ENCODE measurements at regions not wholly inside any gene's neighbourhood (a gene's known extent, or its start where the extent isn't known, plus 50 kb on each side); places are given as distances from the start of the nearest gene placed in this dataset.
"Not testable (repeated sequence)": the region's sequence is repeated elsewhere in the genome, so short reads cannot be mapped to it uniquely, and the experiment has no call there.

GRCh38 chrX:128601706-128602105 is 549.5 kb upstream of the ACTRT1 start:
- DNase-seq = no peak

GRCh38 chrX:128599632-128600031 is 547.4 kb upstream of the ACTRT1 start:
- DNase-seq = no peak

- DNase-seq = no peak
These were observed 529.8 kb upstream of the ACTRT1 start for GRCh38 chrX:128582036-128582435.

- DNase-seq = no peak
These were observed 529.4 kb upstream of the ACTRT1 start for GRCh38 chrX:128581615-128582014.

- no peak for DNase-seq
These were observed 490.9 kb upstream of the ACTRT1 start for GRCh38 chrX:128543114-128543513.

- DNase-seq = no peak
These were observed 466.3 kb upstream of the ACTRT1 start for GRCh38 chrX:128518508-128518907.

GRCh38 chrX:128517691-128518090 is 465.5 kb upstream of the ACTRT1 start:
- no peak for DNase-seq

GRCh38 chrX:128504496-128504895 is 452.3 kb upstream of the ACTRT1 start:
- DNase-seq = no peak

- DNase-seq = no peak
These were observed 411.9 kb upstream of the ACTRT1 start for GRCh38 chrX:128464116-128464515.

GRCh38 chrX:128460835-128461234 is 408.6 kb upstream of the ACTRT1 start:
- no peak for DNase-seq

- no peak for DNase-seq
These were observed 406.7 kb upstream of the ACTRT1 start for GRCh38 chrX:128458888-128459287.

- DNase-seq = no peak
These were observed 405.5 kb upstream of the ACTRT1 start for GRCh38 chrX:128457674-128458073.

- DNase-seq = no peak
These were observed 387.0 kb upstream of the ACTRT1 start for GRCh38 chrX:128439159-128439558.

- DNase-seq = no peak
These were observed 385.9 kb upstream of the ACTRT1 start for GRCh38 chrX:128438082-128438481.

- DNase-seq = no peak
These were observed 384.3 kb upstream of the ACTRT1 start for GRCh38 chrX:128436397-128437103.

- DNase-seq = no peak
These were observed 373.3 kb upstream of the ACTRT1 start for GRCh38 chrX:128425546-128425945.

GRCh38 chrX:128408842-128409241 is 356.6 kb upstream of the ACTRT1 start:
- DNase-seq = no peak

- DNase-seq = no peak
These were observed 344.4 kb upstream of the ACTRT1 start for GRCh38 chrX:128396601-128397000.

GRCh38 chrX:128383846-128384245 is 331.6 kb upstream of the ACTRT1 start:
- DNase-seq = not testable (repeated sequence)

GRCh38 chrX:128365492-128365891 is 313.3 kb upstream of the ACTRT1 start:
- no peak for DNase-seq

- no peak for DNase-seq
These were observed 283.5 kb upstream of the ACTRT1 start for GRCh38 chrX:128335671-128336070.

- DNase-seq = no peak
These were observed 282.6 kb upstream of the ACTRT1 start for GRCh38 chrX:128334821-128335220.

GRCh38 chrX:128310912-128311311 is 258.7 kb upstream of the ACTRT1 start:
- DNase-seq = no peak

- no peak for DNase-seq
These were observed 257.1 kb upstream of the ACTRT1 start for GRCh38 chrX:128309311-128309710.

GRCh38 chrX:128294198-128294597 is 242.0 kb upstream of the ACTRT1 start:
- no peak for DNase-seq

All from C1 segment of cervical spinal cord (tissue), 14 donors.